IPS DF 6.9 (cell line): ENCODE measurements at regions not wholly inside any gene's neighbourhood (a gene's known extent, or its start where the extent isn't known, plus 50 kb on each side); places are given as distances from the start of the nearest gene placed in this dataset.

Experiments
- DNase-seq: peaks from one replicate; pipeline ENCODE4 v3.0.0-alpha.2; 2013; ENCODE audit warnings: low read depth, low spot score
- H3K27ac ChIP-seq: one replicate; pipeline ENCODE4 v1.5.1; 2013; ENCODE audit warnings: low read length, control low read depth
- H3K27me3 ChIP-seq: 2 replicates; pipeline ENCODE4 v1.6.1; 2013; ENCODE audit warnings: mild to moderate bottlenecking, low read length; ENCODE audit not compliant: control insufficient read depth, insufficient read depth
- H3K36me3 ChIP-seq: 2 replicates; pipeline ENCODE4 v1.6.1; 2013; ENCODE audit warnings: low read length; ENCODE audit not compliant: control insufficient read depth, insufficient read depth
- H3K4me1 ChIP-seq: 2 replicates; pipeline ENCODE4 v1.6.1; 2013; ENCODE audit warnings: low read length; ENCODE audit not compliant: control insufficient read depth, insufficient read depth
- H3K4me3 ChIP-seq: 2 replicates; pipeline ENCODE4 v1.5.1; 2013; ENCODE audit warnings: mild to moderate bottlenecking, low read length
- H3K9me3 ChIP-seq: 2 replicates; pipeline ENCODE4 v1.6.1; 2013; ENCODE audit warnings: low read length, inconsistent platforms; ENCODE audit not compliant: control insufficient read depth, insufficient read depth
- WGBS: extraction: QIAGEN DNeasy Blood & Tissue Kit; methylation state at CpG from one replicate; pipeline ENCODE4 v1.1.7; 2013; ENCODE audit warnings: mixed read lengths, missing lambda C conversion rate; ENCODE audit not compliant: insufficient read length, insufficient coverage; 5-methylcytosine and 5-hydroxymethylcytosine counted together

DNA sequence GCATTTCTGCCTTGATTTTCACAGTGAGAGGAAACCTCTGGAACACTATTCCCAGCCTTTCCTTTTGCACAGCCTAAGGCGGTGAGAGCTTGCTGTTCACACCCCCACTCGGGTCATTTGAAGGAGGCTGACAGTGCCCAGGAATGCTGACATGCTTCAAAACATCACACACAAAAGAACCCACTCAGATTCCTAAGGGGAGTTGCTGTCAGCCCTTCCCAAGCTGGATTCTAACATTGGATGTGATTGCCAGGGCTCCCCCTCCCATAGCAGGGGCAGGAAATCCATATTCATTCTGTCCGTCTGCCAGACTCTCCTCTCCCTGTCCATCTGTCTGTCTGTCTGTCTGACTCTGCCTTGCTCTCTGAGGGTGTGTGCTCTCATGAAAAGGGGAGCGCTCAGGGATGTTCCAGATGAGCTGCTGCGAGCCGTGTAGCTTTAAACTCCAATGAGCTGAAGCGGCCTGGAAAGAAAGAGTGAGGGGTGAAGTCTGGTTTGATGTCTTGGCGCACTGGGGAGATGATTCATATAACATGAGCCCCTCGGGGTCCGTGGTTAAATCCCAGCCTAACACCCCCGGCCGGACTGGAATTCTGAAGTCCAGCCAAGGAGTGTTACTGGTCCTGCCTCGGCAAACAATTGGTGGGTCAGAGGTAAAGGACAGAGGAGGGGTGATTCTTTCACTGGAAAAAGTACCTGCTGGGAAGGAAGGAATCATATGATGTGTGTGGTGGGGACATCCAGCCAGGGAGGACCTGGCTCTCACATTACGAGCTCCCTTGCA lies 517.0 kb downstream of the CCDC171 start:
- Histone ChIP-seq H3K36me3 (no peaks in the 10 kb centered on the region), H3K9me3 (no peaks in the 10 kb centered on the region), H3K4me3 (no peak overlapping the region), H3K4me1 (no peaks in the 10 kb centered on the region), H3K27ac (no peak overlapping the region), H3K27me3 (no peaks in the 10 kb centered on the region)
- no CpG with 5 or more reads among the region's 14 CpGs for WGBS
- no peak for DNase-seq

DNA sequence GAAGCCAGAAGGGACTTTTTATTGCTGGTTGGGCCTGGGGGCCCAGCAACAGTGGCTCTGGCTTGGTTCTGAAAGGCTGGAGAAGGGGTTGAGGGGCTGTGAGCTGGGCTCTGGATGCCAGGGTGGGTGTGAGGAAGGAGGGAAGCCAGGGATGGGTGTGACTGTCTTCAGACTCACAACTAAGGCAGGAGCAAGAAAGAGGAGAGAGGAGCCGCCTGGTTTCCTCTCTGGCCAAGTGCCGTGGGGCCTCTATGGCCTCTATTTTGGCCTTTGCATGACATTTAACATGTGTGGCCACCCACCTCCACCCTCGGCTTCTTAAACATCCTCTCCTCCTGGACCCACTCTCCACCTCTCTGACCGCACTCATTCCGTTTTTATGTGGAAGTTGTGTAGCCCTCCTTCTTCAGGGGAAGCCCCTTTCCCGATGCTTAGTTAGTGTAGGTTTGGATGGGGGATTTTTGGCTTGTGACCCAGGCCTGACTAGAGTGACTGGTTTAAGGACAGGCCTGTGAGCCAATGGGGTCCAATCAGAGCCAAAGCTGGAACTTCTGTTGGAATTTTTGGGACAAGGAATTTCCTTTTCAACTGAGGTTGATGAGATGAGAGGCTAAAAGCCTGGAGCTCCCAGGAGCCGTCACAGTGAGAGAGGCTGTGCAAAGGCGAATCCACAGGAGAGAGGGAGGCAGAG lies 517.8 kb downstream of the CCDC171 start:
- Histone ChIP-seq H3K9me3 (no peaks in the 10 kb centered on the region), H3K4me3 (no peak overlapping the region), H3K36me3 (no peaks in the 10 kb centered on the region), H3K4me1 (no peaks in the 10 kb centered on the region), H3K27me3 (no peaks in the 10 kb centered on the region), H3K27ac (no peak overlapping the region)
- DNase-seq = no peak
- WGBS = no CpG with 5 or more reads among the region's 8 CpGs

DNA sequence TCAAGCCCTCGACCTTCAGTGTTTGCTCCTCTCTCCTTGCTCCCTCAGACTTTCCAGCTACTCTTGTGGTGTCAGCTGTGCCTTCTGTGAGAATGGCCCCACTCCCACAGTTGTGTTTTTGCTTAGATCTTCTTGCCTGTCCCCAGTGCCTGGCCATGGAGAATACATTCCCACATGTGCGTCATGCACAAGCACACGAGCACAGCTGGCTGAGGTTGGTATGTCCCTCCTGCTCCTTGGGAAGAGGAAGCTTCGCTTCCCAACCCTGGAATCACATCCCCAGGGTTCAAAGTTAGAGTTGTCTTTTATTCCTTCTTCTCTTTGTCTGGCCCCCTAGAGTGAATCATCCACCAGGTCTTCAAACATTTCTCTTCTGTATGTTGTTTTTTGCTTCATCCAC lies 518.6 kb downstream of the CCDC171 start:
- WGBS = no CpG with 5 or more reads among the region's 4 CpGs
- no peak overlapping the region for H3K27ac ChIP-seq

DNA sequence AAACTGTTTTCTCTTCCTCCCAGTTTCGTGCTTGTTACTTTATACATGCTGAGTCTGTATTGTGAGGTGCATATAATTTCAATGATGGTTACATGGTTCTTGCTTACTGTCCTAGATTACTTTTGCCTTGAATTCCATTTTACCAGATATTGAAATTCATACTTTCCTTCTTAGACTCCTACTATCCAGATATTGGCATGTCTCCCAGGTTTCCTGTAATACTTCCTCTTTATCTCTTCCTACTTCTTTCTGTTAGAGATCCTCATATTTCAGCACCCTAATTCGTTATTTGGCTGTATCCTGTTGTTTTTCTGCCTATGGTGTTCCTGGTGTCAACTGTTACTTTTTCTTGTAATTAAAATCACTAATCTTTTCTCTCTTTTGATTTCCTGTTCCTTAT lies 522.1 kb downstream of the CCDC171 start:
- H3K27ac ChIP-seq = no peak overlapping the region
- H3K4me1 ChIP-seq = no peaks in the 10 kb centered on the region
- H3K36me3 ChIP-seq = no peaks in the 10 kb centered on the region
- no CpG with 5 or more reads among the region's 2 CpGs for WGBS
- no peak for DNase-seq
- H3K27me3 ChIP-seq = no peaks in the 10 kb centered on the region
- no peak overlapping the region for H3K4me3 ChIP-seq
- H3K9me3 ChIP-seq = no peaks in the 10 kb centered on the region

More for the DNA sequence above, 518.6 kb downstream of the CCDC171 start:
- Histone ChIP-seq H3K4me1 (no peaks in the 10 kb centered on the region), H3K27me3 (no peaks in the 10 kb centered on the region), H3K9me3 (no peaks in the 10 kb centered on the region), H3K4me3 (no peak overlapping the region), H3K36me3 (no peaks in the 10 kb centered on the region)
- no peak for DNase-seq

DNA sequence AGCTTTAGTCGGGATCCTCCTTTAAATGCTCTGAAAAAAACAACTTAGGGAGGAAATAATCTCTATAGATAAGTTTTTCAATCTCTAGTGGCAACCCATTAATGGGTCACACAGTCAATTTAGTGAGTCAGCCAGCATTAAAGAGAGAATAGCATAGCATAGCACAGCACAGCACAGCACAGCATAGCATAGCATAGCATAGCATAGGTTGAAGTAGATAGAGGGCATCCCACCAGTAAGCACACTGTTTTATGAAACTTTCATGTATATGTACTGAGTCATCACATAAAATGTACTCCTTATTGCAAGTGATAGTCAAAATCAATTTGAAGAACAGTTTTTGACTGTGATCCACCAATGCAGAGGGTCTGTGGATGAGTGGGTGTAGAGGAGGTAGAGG lies 522.9 kb downstream of the CCDC171 start:
- no peaks in the 10 kb centered on the region for H3K9me3 ChIP-seq
- no peak overlapping the region for H3K27ac ChIP-seq
- no peak overlapping the region for H3K4me3 ChIP-seq
- DNase-seq = no peak
- H3K36me3 ChIP-seq = no peaks in the 10 kb centered on the region
- no CpG with 5 or more reads among the region's 1 CpG for WGBS
- no peaks in the 10 kb centered on the region for H3K4me1 ChIP-seq
- no peaks in the 10 kb centered on the region for H3K27me3 ChIP-seq

DNA sequence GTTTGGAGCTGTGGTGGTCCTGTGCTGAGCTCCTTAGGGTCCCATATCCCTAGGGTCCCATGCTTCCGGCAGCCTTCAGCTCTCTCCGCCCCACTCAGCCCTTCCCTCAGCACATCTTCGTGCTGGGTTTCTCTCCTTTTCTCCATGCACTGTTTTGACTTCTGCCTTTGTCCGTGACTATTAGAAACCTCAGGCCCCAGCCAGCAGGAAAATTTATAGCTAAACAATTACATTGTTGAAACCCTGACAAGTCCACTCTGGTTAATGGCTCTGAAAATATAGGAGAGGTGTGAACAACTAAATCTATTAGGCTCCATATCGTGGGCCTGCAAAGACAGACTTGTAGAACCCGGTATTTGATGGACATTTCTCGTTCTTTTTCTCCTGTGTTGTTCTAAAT lies 523.7 kb downstream of the CCDC171 start:
- Histone ChIP-seq H3K4me1 (no peaks in the 10 kb centered on the region), H3K36me3 (no peaks in the 10 kb centered on the region), H3K9me3 (no peaks in the 10 kb centered on the region), H3K27me3 (no peaks in the 10 kb centered on the region), H3K27ac (no peak overlapping the region), H3K4me3 (no peak overlapping the region)
- no CpG with 5 or more reads among the region's 7 CpGs for WGBS
- no peak for DNase-seq

DNA sequence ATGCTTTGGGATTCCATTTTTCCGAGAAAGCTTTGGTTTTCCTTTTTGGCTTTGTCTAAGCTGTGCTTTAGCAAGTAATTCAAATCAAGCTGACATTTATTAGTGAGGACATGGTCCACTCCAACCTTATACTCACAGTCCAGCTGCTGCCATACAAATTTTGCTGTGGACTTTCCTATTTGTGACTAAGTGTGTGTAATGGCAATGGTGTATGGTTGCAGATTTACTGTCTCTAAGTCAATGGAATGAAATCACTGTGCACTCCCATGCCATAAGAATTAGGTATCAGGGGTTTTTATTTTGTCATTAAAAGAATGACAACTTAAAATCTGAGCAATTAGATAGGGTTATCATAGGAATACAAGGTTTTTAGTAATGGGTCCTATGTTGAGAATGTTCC lies 530.0 kb downstream of the CCDC171 start:
- H3K27ac ChIP-seq = no peak overlapping the region
- no peaks in the 10 kb centered on the region for H3K27me3 ChIP-seq
- DNase-seq = no peak
- H3K4me1 ChIP-seq = no peaks in the 10 kb centered on the region
- H3K9me3 ChIP-seq = no peaks in the 10 kb centered on the region
- H3K4me3 ChIP-seq = no peak overlapping the region
- H3K36me3 ChIP-seq = no peaks in the 10 kb centered on the region
- no CpG with 5 or more reads among the region's 1 CpG for WGBS

DNA sequence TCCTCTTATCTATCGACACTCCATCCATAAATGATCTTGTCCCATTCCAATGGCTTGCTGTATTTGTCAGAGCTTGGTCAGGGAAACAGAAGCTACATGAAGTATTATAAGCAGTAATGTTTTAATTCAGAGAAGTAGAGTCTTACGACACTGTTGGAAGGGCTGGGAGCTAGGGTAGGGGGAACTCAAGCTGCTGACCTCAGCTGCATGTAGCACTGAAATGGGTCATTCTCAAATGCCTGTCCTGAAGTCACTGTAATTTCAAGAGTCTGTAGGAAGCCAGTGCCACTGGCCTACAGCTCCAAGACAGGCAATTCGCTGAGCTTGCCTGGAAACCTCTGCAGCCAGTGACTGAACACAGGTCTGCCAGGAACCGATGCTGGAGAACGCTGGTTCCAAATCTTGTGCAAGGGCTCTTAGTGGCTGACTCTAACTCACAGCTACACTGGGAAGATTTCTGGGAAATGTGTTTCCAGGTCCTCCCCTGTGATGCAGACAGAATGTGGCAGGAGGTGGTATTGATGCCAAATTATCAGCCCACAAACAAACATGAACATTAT lies 532.4 kb downstream of the CCDC171 start:
- H3K36me3 ChIP-seq = no peaks in the 10 kb centered on the region
- no CpG with 5 or more reads among the region's 5 CpGs for WGBS
- DNase-seq = no peak
- H3K9me3 ChIP-seq = no peaks in the 10 kb centered on the region
- no peaks in the 10 kb centered on the region for H3K4me1 ChIP-seq
- no peak overlapping the region for H3K27ac ChIP-seq
- H3K27me3 ChIP-seq = no peaks in the 10 kb centered on the region
- H3K4me3 ChIP-seq = no peak overlapping the region

DNA sequence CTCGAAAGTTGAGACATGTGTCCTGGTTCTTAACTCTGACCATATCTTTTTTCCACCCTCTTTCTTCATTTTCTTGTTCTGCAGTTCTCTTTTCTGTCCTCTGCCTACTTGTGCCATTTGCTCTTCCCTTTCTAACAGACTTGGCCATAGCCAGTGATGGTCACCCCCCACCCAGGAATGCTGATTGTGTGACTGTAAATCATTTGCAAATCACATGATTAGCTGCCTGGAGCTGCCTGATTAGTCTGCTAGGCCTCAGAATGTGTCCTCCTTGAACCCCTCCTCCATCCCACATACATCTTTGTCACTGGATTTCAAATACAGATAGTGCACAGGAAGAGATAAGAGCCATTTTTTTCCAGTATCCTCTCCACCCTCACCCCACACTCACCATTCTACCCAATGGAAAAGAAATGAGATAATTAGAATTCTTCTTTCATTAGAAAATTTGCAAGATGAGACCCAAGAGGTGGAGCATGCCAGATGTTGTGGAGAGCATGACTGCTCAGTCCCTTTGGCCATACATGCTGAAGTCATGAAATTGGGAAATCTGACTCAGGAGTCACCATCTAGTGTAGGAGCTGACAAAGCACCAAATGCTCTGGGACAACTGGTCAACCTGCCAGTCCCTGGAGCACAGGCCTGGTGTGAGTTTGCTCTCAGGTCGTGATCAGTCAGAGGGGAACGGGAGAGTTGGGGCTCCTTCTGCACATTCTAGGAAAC lies 538.2 kb downstream of the CCDC171 start:
- WGBS = no CpG with 5 or more reads among the region's 3 CpGs
- no peak overlapping the region for H3K4me3 ChIP-seq
- no peaks in the 10 kb centered on the region for H3K36me3 ChIP-seq
- no peaks in the 10 kb centered on the region for H3K9me3 ChIP-seq
- H3K27ac ChIP-seq = no peak overlapping the region
- H3K4me1 ChIP-seq = 0 out of 2 replicates have a peak, but pooled peaks cover 2% of the 10 kb centered on the region
- H3K27me3 ChIP-seq = no peaks in the 10 kb centered on the region
- DNase-seq = no peak
